Dermis blood vessel endothelial cell (primary cell): ENCODE measurements at regions not wholly inside any gene's neighbourhood (a gene's known extent, or its start where the extent isn't known, plus 50 kb on each side); places are given as distances from the start of the nearest gene placed in this dataset.
"Not testable (repeated sequence)": the region's sequence is repeated elsewhere in the genome, so short reads cannot be mapped to it uniquely, and the experiment has no call there.

Source experiments
- DNase-seq: peaks from one replicate; pipeline ENCODE4 v3.0.0; 2010

GRCh38 chr14:81765651-81766275, 232.1 kb upstream of the SEL1L start:
- no peak for DNase-seq

- no peak for DNase-seq
These were observed 232.8 kb upstream of the SEL1L start for GRCh38 chr14:81766321-81766915.

- no peak for DNase-seq
These were observed 233.8 kb upstream of the SEL1L start for GRCh38 chr14:81767266-81767995.

- no peak for DNase-seq
These were observed 238.1 kb upstream of the SEL1L start for GRCh38 chr14:81771651-81772275.

- DNase-seq = no peak
These were observed 238.7 kb upstream of the SEL1L start for GRCh38 chr14:81772381-81772780.

GRCh38 chr14:81776531-81776930, 242.9 kb upstream of the SEL1L start:
- DNase-seq = no peak

- not testable (repeated sequence) for DNase-seq
These were observed 248.1 kb upstream of the SEL1L start for GRCh38 chr14:81781798-81782197.

GRCh38 chr14:81784084-81784483, 250.4 kb upstream of the SEL1L start:
- no peak for DNase-seq

GRCh38 chr14:81797315-81797714, 263.7 kb upstream of the SEL1L start:
- DNase-seq = no peak

GRCh38 chr14:81801921-81802320, 268.3 kb upstream of the SEL1L start:
- DNase-seq = no peak

GRCh38 chr14:81802341-81802740, 268.7 kb upstream of the SEL1L start:
- DNase-seq = no peak

- no peak for DNase-seq
These were observed 272.1 kb upstream of the SEL1L start for GRCh38 chr14:81805785-81806184.

- no peak for DNase-seq
These were observed 278.1 kb upstream of the SEL1L start for GRCh38 chr14:81811705-81812269.

GRCh38 chr14:81818271-81818670, 284.6 kb upstream of the SEL1L start:
- DNase-seq = no peak

GRCh38 chr14:81819344-81819743, 285.7 kb upstream of the SEL1L start:
- no peak for DNase-seq

GRCh38 chr14:81819910-81820309, 286.3 kb upstream of the SEL1L start:
- no peak for DNase-seq

- DNase-seq = no peak
These were observed 292.4 kb upstream of the SEL1L start for GRCh38 chr14:81826081-81826480.

- no peak for DNase-seq
These were observed 295.8 kb upstream of the SEL1L start for GRCh38 chr14:81829447-81829846.

- DNase-seq = no peak
These were observed 297.6 kb upstream of the SEL1L start for GRCh38 chr14:81831128-81831820.

GRCh38 chr14:81834308-81834707, 300.7 kb upstream of the SEL1L start:
- no peak for DNase-seq

GRCh38 chr14:81837304-81837703, 303.7 kb upstream of the SEL1L start:
- no peak for DNase-seq

GRCh38 chr14:81839056-81839455, 305.4 kb upstream of the SEL1L start:
- DNase-seq = no peak

- no peak for DNase-seq
These were observed 307.7 kb upstream of the SEL1L start for GRCh38 chr14:81841346-81841745.
